ENCODE measurements at regions not wholly inside any gene's neighbourhood (a gene's known extent, or its start where the extent isn't known, plus 50 kb on each side); places are given as distances from the start of the nearest gene placed in this dataset.
A peak's percentile ranks its signal among the peaks of the same experiment; 100 is the strongest.
"Not testable (repeated sequence)": the region's sequence is repeated elsewhere in the genome, so short reads cannot be mapped to it uniquely, and the experiment has no call there.

DNA sequence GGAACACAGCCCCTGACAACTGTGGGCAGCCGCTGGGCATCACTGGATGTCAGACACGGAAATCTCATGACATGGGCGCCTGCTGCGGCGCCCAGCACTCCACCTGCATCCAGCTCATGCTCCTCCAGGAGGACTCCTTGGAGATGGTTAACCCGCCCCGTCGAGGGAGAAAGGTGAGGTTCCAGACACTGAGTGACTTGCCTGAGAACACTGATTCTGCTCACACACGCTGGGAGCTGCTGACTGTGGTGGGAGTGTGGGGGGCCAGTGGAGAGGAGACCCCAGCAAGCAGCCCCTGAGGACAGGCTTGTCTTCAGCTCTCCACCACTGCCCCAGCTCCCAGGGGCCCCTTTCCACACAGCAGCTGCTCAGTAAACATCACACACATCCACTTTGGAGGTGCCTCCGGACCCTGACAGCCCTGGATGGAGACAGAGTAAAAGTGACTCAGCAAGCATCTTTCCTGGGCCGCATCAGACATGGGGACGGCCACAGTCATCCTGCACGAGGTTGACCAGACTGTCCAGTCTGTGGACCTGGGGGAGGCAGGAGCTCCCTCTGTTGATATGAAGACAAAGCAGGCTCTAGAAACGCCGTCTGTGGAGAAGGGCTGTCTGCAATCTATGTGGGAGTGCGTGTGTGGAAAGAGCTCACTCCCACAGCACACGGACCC is 283.7 kb upstream of the IRX4 start:
- H3K27ac Mint-ChIP-seq: no peak overlapping the region
- H3K4me3 Mint-ChIP-seq: no peak overlapping the region
- no peaks in the 10 kb centered on the region for H3K36me3 Mint-ChIP-seq
- DNase-seq (ENCODE audit: low spot score in 2 of 2) (no peak), ATAC-seq (no peak)
- no peaks in the 10 kb centered on the region for H3K9me3 Mint-ChIP-seq
- H3K4me1 Mint-ChIP-seq: no peaks in the 10 kb centered on the region

- H3K9me3 Mint-ChIP-seq: no peaks in the 10 kb centered on the region
- ATAC-seq (no peak), DNase-seq (ENCODE audit: low spot score in 2 of 2) (no peak)
- H3K4me1 Mint-ChIP-seq: no peaks in the 10 kb centered on the region
- no peak overlapping the region for H3K27ac Mint-ChIP-seq
- no peak overlapping the region for H3K4me3 Mint-ChIP-seq
- H3K36me3 Mint-ChIP-seq: no peaks in the 10 kb centered on the region
Measured at GRCh38 chr5:2165615-2166305, 283.0 kb upstream of the IRX4 start.

DNA sequence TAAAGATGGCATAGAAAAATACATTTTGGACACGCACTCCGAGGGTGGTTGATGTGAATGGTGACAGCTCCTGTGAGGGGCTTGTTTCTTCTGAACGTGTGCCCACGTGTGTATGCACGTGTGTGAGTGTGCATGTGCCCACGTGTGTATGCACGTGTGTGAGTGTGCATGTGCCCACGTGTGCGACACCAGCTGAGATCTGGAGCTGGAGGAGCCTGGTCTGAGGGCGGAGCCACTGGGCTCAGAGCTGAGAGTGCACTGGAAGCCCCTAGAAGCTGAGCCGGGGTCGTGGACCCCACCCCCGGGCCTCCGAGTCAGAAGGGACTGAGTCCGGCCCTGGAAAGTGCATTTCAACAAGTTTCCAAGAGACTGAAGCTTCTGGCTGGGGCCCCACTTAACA is 282.5 kb upstream of the IRX4 start:
- ATAC-seq (no peak), DNase-seq (ENCODE audit: low spot score in 2 of 2) (no peak)
- no peaks in the 10 kb centered on the region for H3K9me3 Mint-ChIP-seq
- no peak overlapping the region for H3K4me3 Mint-ChIP-seq
- H3K27ac Mint-ChIP-seq: no peak overlapping the region
- no peaks in the 10 kb centered on the region for H3K36me3 Mint-ChIP-seq
- H3K4me1 Mint-ChIP-seq: no peaks in the 10 kb centered on the region

- ATAC-seq: no peak
- no peaks in the 10 kb centered on the region for H3K36me3 Mint-ChIP-seq
- H3K4me3 Mint-ChIP-seq: no peak overlapping the region
- no peaks in the 10 kb centered on the region for H3K4me1 Mint-ChIP-seq
- no peak for DNase-seq (ENCODE audit: low spot score in 2 of 2)
- no peaks in the 10 kb centered on the region for H3K9me3 Mint-ChIP-seq
- peak overlapping the region; percentile 59 for H3K27ac Mint-ChIP-seq
Measured at GRCh38 chr5:2164586-2164985, 281.9 kb upstream of the IRX4 start.

GRCh38 chr5:2163940-2164490 is 281.3 kb upstream of the IRX4 start:
- DNase-seq (ENCODE audit: low spot score in 2 of 2): no peak
- Mint-ChIP-seq H3K4me1 (no peaks in the 10 kb centered on the region), H3K27ac (peak overlapping the region; percentile 59), H3K9me3 (no peaks in the 10 kb centered on the region), H3K4me3 (no peak overlapping the region), H3K36me3 (no peaks in the 10 kb centered on the region)
- ATAC-seq: peak; percentile 22

GRCh38 chr5:2163060-2163856 is 280.5 kb upstream of the IRX4 start:
- DNase-seq (ENCODE audit: low spot score in 2 of 2) (no peak), ATAC-seq (no peak)
- Mint-ChIP-seq H3K4me3 (no peak overlapping the region), H3K9me3 (no peaks in the 10 kb centered on the region), H3K4me1 (no peaks in the 10 kb centered on the region), H3K36me3 (no peaks in the 10 kb centered on the region), H3K27ac (no peak overlapping the region)

DNA sequence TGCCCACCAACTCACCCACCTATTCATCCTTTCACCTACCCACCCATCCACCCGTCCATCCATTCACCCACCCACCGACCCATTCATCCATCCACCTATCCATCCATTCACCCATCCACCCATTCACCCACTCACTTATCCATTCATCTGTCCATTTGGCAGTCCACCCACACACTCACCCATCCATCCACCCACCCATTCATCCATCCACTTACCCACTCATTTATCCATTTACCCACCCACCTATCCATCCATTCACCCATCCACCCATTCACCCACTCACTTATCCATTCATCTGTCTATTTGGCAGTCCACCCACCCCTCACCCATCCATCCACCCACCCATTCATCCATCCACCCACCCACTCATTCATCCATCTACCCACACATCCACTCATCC is 278.1 kb upstream of the IRX4 start:
- no peak for ATAC-seq
- no peak overlapping the region for H3K4me3 Mint-ChIP-seq

GRCh38 chr5:2158767-2159166 is 276.0 kb upstream of the IRX4 start:
- Mint-ChIP-seq H3K4me1 (no peaks in the 10 kb centered on the region), H3K36me3 (no peaks in the 10 kb centered on the region), H3K27ac (no peak overlapping the region), H3K4me3 (no peak overlapping the region), H3K9me3 (no peaks in the 10 kb centered on the region)
- DNase-seq (ENCODE audit: low spot score in 2 of 2) (no peak), ATAC-seq (no peak)

More for the DNA sequence above, 278.1 kb upstream of the IRX4 start:
- Mint-ChIP-seq H3K36me3 (no peaks in the 10 kb centered on the region), H3K27ac (no peak overlapping the region), H3K9me3 (no peaks in the 10 kb centered on the region), H3K4me1 (no peaks in the 10 kb centered on the region)
- DNase-seq (ENCODE audit: low spot score in 2 of 2): no peak

DNA sequence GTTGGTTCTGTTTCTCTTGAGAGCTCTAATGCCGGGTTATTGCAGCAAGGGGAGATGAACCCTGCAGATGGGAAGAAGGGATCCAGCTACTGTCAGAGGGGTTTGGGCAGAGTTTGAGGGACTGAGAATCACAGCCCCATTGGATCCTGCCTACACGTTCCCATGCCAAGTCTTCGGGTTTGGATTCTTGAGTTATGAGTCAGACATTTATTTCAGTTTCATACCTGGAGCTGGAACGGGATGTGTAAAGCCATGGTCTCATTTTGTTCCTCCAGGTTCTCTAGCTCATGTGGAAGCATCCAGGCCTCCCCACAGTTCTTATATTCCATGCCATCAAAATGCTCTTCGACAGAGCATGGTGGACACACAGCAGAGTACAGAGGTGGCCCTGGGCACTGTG is 275.4 kb upstream of the IRX4 start:
- Mint-ChIP-seq H3K27ac (no peak overlapping the region), H3K4me3 (no peak overlapping the region), H3K4me1 (no peaks in the 10 kb centered on the region), H3K36me3 (no peaks in the 10 kb centered on the region), H3K9me3 (no peaks in the 10 kb centered on the region)
- DNase-seq (ENCODE audit: low spot score in 2 of 2) (no peak), ATAC-seq (no peak)

GRCh38 chr5:2157372-2157771 is 274.6 kb upstream of the IRX4 start:
- Mint-ChIP-seq H3K9me3 (no peaks in the 10 kb centered on the region), H3K4me3 (no peak overlapping the region), H3K36me3 (no peaks in the 10 kb centered on the region), H3K27ac (no peak overlapping the region), H3K4me1 (no peaks in the 10 kb centered on the region)
- ATAC-seq (no peak), DNase-seq (ENCODE audit: low spot score in 2 of 2) (no peak)

- DNase-seq (ENCODE audit: low spot score in 2 of 2) (no peak), ATAC-seq (no peak)
- H3K36me3 Mint-ChIP-seq: no peaks in the 10 kb centered on the region
- H3K27ac Mint-ChIP-seq: no peak overlapping the region
- H3K4me1 Mint-ChIP-seq: no peaks in the 10 kb centered on the region
- no peaks in the 10 kb centered on the region for H3K9me3 Mint-ChIP-seq
- H3K4me3 Mint-ChIP-seq: no peak overlapping the region
Measured at GRCh38 chr5:2156358-2157059, 273.8 kb upstream of the IRX4 start.

GRCh38 chr5:2155556-2155955 is 272.8 kb upstream of the IRX4 start:
- H3K27ac Mint-ChIP-seq: no peak overlapping the region
- ATAC-seq (no peak), DNase-seq (ENCODE audit: low spot score in 2 of 2) (no peak)
- no peaks in the 10 kb centered on the region for H3K4me1 Mint-ChIP-seq
- no peak overlapping the region for H3K4me3 Mint-ChIP-seq
- no peaks in the 10 kb centered on the region for H3K36me3 Mint-ChIP-seq
- no peaks in the 10 kb centered on the region for H3K9me3 Mint-ChIP-seq

GRCh38 chr5:2153802-2154201 is 271.1 kb upstream of the IRX4 start:
- no peak overlapping the region for H3K27ac Mint-ChIP-seq
- no peaks in the 10 kb centered on the region for H3K9me3 Mint-ChIP-seq
- ATAC-seq (no peak), DNase-seq (ENCODE audit: low spot score in 2 of 2) (no peak)
- H3K4me1 Mint-ChIP-seq: no peaks in the 10 kb centered on the region
- no peak overlapping the region for H3K4me3 Mint-ChIP-seq
- no peaks in the 10 kb centered on the region for H3K36me3 Mint-ChIP-seq

- Mint-ChIP-seq H3K36me3 (no peaks in the 10 kb centered on the region), H3K4me3 (no peak overlapping the region), H3K9me3 (no peaks in the 10 kb centered on the region), H3K4me1 (no peaks in the 10 kb centered on the region), H3K27ac (no peak overlapping the region)
- ATAC-seq: no peak
- no peak for DNase-seq (ENCODE audit: low spot score in 2 of 2)
Measured at GRCh38 chr5:2153350-2153749, 270.6 kb upstream of the IRX4 start.

DNA sequence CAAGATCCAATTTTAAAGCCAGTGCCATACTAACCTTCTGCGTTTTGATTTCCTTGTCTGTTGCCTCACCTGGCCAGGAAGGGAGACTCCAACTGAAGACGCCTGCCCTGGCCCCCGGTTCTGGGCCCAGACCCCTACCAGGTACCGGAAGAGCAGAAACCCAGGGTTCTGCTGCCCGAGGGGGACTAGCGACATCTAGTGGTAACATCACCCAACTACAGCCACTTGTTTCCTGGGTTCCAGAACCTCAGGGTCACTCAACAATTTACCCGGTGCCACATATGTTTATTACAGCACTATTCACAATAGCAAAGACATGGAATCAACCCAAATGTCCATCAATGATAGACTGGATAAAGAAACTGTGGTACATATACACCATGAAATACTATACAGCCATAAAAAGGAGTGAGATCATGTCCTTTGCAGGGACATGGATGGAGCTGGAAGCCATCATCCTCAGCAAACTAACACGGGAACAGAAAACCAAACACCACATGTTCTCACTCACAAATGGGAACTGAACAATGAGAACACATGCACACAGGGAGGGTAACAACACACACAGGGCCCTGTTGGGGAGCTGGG is 268.7 kb upstream of the IRX4 start:
- not testable (repeated sequence) for H3K9me3 Mint-ChIP-seq; DNase-seq (ENCODE audit: low spot score in 2 of 2); ATAC-seq

More for the DNA sequence above, 268.7 kb upstream of the IRX4 start:
- H3K27ac Mint-ChIP-seq, H3K4me3 Mint-ChIP-seq, H3K4me1 Mint-ChIP-seq, H3K36me3 Mint-ChIP-seq: not testable (repeated sequence)
